IMR-90 (cell line): ENCODE measurements at regions not wholly inside any gene's neighbourhood (a gene's known extent, or its start where the extent isn't known, plus 50 kb on each side); places are given as distances from the start of the nearest gene placed in this dataset.
"Not testable (repeated sequence)": the region's sequence is repeated elsewhere in the genome, so short reads cannot be mapped to it uniquely, and the experiment has no call there.

Experiments
- ATAC-seq: fragments of 200-7000 bp; cut with Tn5 transposase; 2 replicates; pipeline ENCODE4 v1.9.1; 2020; ENCODE audit warnings: low read depth, mild to moderate bottlenecking, moderate library complexity
- BruUV-seq: library from RNA; stranded (reverse); fragments of 400-500 nt; replicated peaks from 2 replicates; lab custom pipeline; 2021; lab: Mats Ljungman, UMichigan
- CTCF ChIA-PET: fragments of 300-600 bp; formaldehyde crosslinking; extraction: SDS; loops from one replicate; lab custom pipeline; 2021; ENCODE audit warnings: antibody characterized with exemption; lab: Yijun Ruan, JAX
- POLR2A ChIA-PET: fragments of 300-600 bp; sonication (Branson Sonifier 250); formaldehyde crosslinking; loops from one replicate; lab custom pipeline; 2022; ENCODE audit warnings: antibody characterized with exemption; ENCODE audit not compliant: unreplicated experiment; lab: Charles Lee
- DNase-seq: peaks from one replicate; pipeline ENCODE4 v3.0.0; 2013
- H2AFZ ChIP-seq: replicated peaks from 2 replicates; pipeline ENCODE3; 2013; ENCODE audit warnings: low read length, mild to moderate bottlenecking; ENCODE audit not compliant: poor library complexity
- H2AK5ac ChIP-seq: 2 replicates; pipeline ENCODE4 v1.6.1; 2013; ENCODE audit warnings: low read depth, low read length, inconsistent platforms
- H2AK9ac ChIP-seq: replicated peaks from 2 replicates; pipeline ENCODE3; 2013; ENCODE audit warnings: mild to moderate bottlenecking, low read depth, low read length, moderate library complexity; ENCODE audit not compliant: poor library complexity
- H2BK120ac ChIP-seq: 2 replicates; pipeline ENCODE4 v1.6.1; 2013; ENCODE audit warnings: low read depth, low read length, inconsistent platforms
- H2BK15ac ChIP-seq: 3 replicates; pipeline ENCODE4 v1.6.1; 2013; ENCODE audit warnings: low read depth, low read length, inconsistent platforms
- H2BK20ac ChIP-seq: 2 replicates; pipeline ENCODE4 v1.6.1; 2013; ENCODE audit warnings: low read depth, mild to moderate bottlenecking, inconsistent platforms, low read length, moderate library complexity
- H2BK5ac ChIP-seq: 2 replicates; pipeline ENCODE4 v1.6.1; 2013; ENCODE audit warnings: mild to moderate bottlenecking, low read depth, low read length, inconsistent platforms; ENCODE audit not compliant: poor library complexity, severe bottlenecking
- H3K14ac ChIP-seq: replicated peaks from 2 replicates; pipeline ENCODE4 v1.6.1; 2013; ENCODE audit warnings: low read depth, low read length, inconsistent platforms
- H3K18ac ChIP-seq: 2 replicates; pipeline ENCODE4 v1.6.1; 2013; ENCODE audit warnings: low read depth, low read length, control low read depth
- H3K23ac ChIP-seq: 2 replicates; pipeline ENCODE4 v1.6.1; 2013; ENCODE audit warnings: low read depth, low read length, inconsistent platforms
- H3K27ac ChIP-seq: 2 replicates; pipeline ENCODE4 v1.5.1; 2013; ENCODE audit warnings: mild to moderate bottlenecking, control low read depth, low read length; ENCODE audit not compliant: insufficient read depth
- H3K27me3 ChIP-seq: 2 replicates; pipeline ENCODE4 v1.6.1; 2013; ENCODE audit warnings: low read length; ENCODE audit not compliant: control insufficient read depth, insufficient read depth
- H3K36me3 ChIP-seq: 2 replicates; pipeline ENCODE4 v1.6.1; 2013; ENCODE audit warnings: low read length, mixed read lengths; ENCODE audit not compliant: control insufficient read depth, insufficient read depth
- H3K4ac ChIP-seq: 2 replicates; pipeline ENCODE4 v1.6.1; 2013; ENCODE audit warnings: low read depth, low read length, inconsistent platforms
- H3K4me1 ChIP-seq: 2 replicates; pipeline ENCODE4 v1.6.1; 2013; ENCODE audit warnings: low read length, mixed read lengths; ENCODE audit not compliant: control insufficient read depth, insufficient read depth
- H3K4me2 ChIP-seq: 2 replicates; pipeline ENCODE4 v1.6.1; 2013; ENCODE audit warnings: low read depth, mild to moderate bottlenecking, control low read depth, low read length, moderate library complexity
- H3K4me3 ChIP-seq: 2 replicates; pipeline ENCODE4 v1.5.1; 2013; ENCODE audit warnings: low read depth, mild to moderate bottlenecking, control low read depth, low read length, moderate library complexity; ENCODE audit not compliant: insufficient read depth
- H3K56ac ChIP-seq: 2 replicates; pipeline ENCODE4 v1.6.1; 2013; ENCODE audit warnings: low read length, inconsistent platforms; ENCODE audit not compliant: insufficient read depth; ENCODE audit errors: extremely low read depth
- H3K79me1 ChIP-seq, 2 experiments: 2 replicates each; pipeline ENCODE4 v1.6.1; 2013; ENCODE audit warnings: low read length in 2 of 2, inconsistent platforms in 1 of 2, low read depth in 1 of 2
- H3K9ac ChIP-seq: 2 replicates; pipeline ENCODE4 v1.6.1; 2013; ENCODE audit warnings: low read depth, low read length, control low read depth
- H3K9me1 ChIP-seq: 2 replicates; pipeline ENCODE4 v1.6.1; 2013; ENCODE audit warnings: low read length, inconsistent platforms; ENCODE audit not compliant: insufficient read depth
- H3K9me3 ChIP-seq: 2 replicates; pipeline ENCODE4 v1.6.1; 2013; ENCODE audit warnings: low read length; ENCODE audit not compliant: control insufficient read depth, insufficient read depth
- H4K20me1 ChIP-seq: 2 replicates; pipeline ENCODE4 v1.6.1; 2013; ENCODE audit warnings: low read length, inconsistent platforms; ENCODE audit not compliant: insufficient read depth
- H4K5ac ChIP-seq: 2 replicates; pipeline ENCODE4 v1.6.1; 2013; ENCODE audit warnings: mild to moderate bottlenecking, low read depth, low read length, control low read depth
- H4K8ac ChIP-seq, 2 experiments: 2 replicates each; pipeline ENCODE4 v1.6.1; 2013; ENCODE audit warnings: low read depth in 2 of 2, low read length in 2 of 2, control low read depth in 1 of 2, inconsistent platforms in 1 of 2
- H4K91ac ChIP-seq: 2 replicates; pipeline ENCODE4 v1.6.1; 2013; ENCODE audit warnings: low read depth, low read length, inconsistent platforms; ENCODE audit not compliant: insufficient read depth
- WGBS, 2 experiments: methylation state at CpG; one replicate each; pipeline versions ENCODE4 v1.1.5 to v1.1.7; 2013; ENCODE audit warnings: missing lambda C conversion rate in 2 of 2; ENCODE audit not compliant: insufficient read length in 1 of 2; ENCODE audit errors: extremely low coverage in 2 of 2; 5-methylcytosine and 5-hydroxymethylcytosine counted together
- dilution Hi-C: fragments of 300-500 bp; cut with HindIII; formaldehyde crosslinking; loops from one replicate; pipeline ENCODE4 v1.14.3; 2018; ENCODE audit warnings: low sequenced_read_pairs; ENCODE audit not compliant: unreplicated experiment
- in situ Hi-C: fragments of 300-500 bp; cut with MboI; formaldehyde crosslinking; loops from 3 replicates; pipeline ENCODE4 v1.14.3; 2019; ENCODE audit warnings: low sequenced_read_pairs, inconsistent platforms, mixed read lengths
- intact Hi-C: fragments of 100-400 bp; cut with micrococcal nuclease; formaldehyde crosslinking; loops from 2 replicates; pipeline ENCODE4 v1.10.0; 2022

- intact Hi-C loops, H2AFZ ChIP-seq, DNase-seq, ATAC-seq, H3K4me1 ChIP-seq, H3K56ac ChIP-seq, H3K9me3 ChIP-seq, H2AK5ac ChIP-seq, H3K4me2 ChIP-seq, H2BK5ac ChIP-seq, dilution Hi-C loops, H3K36me3 ChIP-seq, H3K79me1 ChIP-seq, H2BK15ac ChIP-seq, H4K8ac ChIP-seq, in situ Hi-C loops, H3K14ac ChIP-seq, CTCF ChIA-PET, H3K23ac ChIP-seq, H4K20me1 ChIP-seq, H3K4me3 ChIP-seq, H3K9me1 ChIP-seq, H2BK120ac ChIP-seq, POLR2A ChIA-PET, H2BK20ac ChIP-seq, H4K91ac ChIP-seq, BruUV-seq, H3K9ac ChIP-seq, H2AK9ac ChIP-seq, H4K5ac ChIP-seq, H3K4ac ChIP-seq, H3K18ac ChIP-seq, H3K27ac ChIP-seq: not testable (repeated sequence)
- peaks cover 22% of the 10 kb centered on the region for H3K27me3 ChIP-seq
- no CpG with 5 or more reads among the region's 11 CpGs for WGBS, 2 experiments
Measured at GRCh38 chr15:77916966-77917635, 160.4 kb downstream of the TBC1D2B start.

DNA sequence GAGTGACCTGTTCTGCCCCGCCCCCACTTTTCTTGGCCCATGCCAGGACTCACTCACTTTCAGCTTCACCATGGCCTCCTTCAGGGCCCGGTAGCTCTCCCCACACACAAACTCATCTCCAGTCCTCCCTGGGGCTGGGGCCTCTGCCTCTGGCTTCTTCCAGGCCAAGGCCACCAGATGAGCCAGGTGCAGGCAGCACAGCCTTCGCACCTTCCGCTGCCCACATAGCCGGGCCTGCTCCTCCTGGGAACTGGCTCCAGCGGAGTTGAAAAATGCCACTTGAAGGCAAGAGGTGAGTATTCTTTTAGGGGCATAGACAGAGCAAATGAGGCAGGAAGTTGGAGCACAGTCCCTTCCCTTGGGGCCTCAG, 161.6 kb downstream of the TBC1D2B start:
- H3K14ac ChIP-seq, H2AK9ac ChIP-seq, H2BK120ac ChIP-seq, H3K4ac ChIP-seq, H2BK20ac ChIP-seq, H3K9me1 ChIP-seq, H3K79me1 ChIP-seq, H2BK15ac ChIP-seq, H3K4me2 ChIP-seq, H3K23ac ChIP-seq, CTCF ChIA-PET, dilution Hi-C loops, H2AK5ac ChIP-seq, H4K91ac ChIP-seq, H4K8ac ChIP-seq, H3K36me3 ChIP-seq, H2BK5ac ChIP-seq, H4K5ac ChIP-seq, ATAC-seq, H3K9me3 ChIP-seq, in situ Hi-C loops, H3K4me3 ChIP-seq, POLR2A ChIA-PET, BruUV-seq, intact Hi-C loops, H4K20me1 ChIP-seq, H3K56ac ChIP-seq, H3K18ac ChIP-seq, H3K9ac ChIP-seq, DNase-seq, H2AFZ ChIP-seq, H3K4me1 ChIP-seq, H3K27ac ChIP-seq: not testable (repeated sequence)
- peaks cover 15% of the 10 kb centered on the region for H3K27me3 ChIP-seq
- 71% methylated on average over 1 of the region's 6 CpGs; no CpG with 5 or more reads in 1 of the 2 experiments for WGBS, 2 experiments
